Brain microvascular endothelial cell (primary cell): ENCODE measurements at regions not wholly inside any gene's neighbourhood (a gene's known extent, or its start where the extent isn't known, plus 50 kb on each side); places are given as distances from the start of the nearest gene placed in this dataset.

Experiments used
- DNase-seq: peaks from one replicate; pipeline ENCODE4 v3.0.0-alpha.2; 2020
- H3K27ac ChIP-seq: fragments of 250-450 bp; sonication (Bioruptor Pico); 2 replicates; pipeline ENCODE4 v1.5.1; 2020; ENCODE audit warnings: mild to moderate bottlenecking, moderate library complexity
- H3K27me3 ChIP-seq: fragments of 250-450 bp; sonication (Bioruptor Pico); replicated peaks from 2 replicates; pipeline ENCODE4 v1.5.1; 2020; ENCODE audit warnings: mild to moderate bottlenecking
- H3K36me3 ChIP-seq: fragments of 250-450 bp; sonication (Bioruptor Pico); replicated peaks from 2 replicates; pipeline ENCODE4 v1.5.1; 2020; ENCODE audit warnings: mild to moderate bottlenecking
- H3K4me3 ChIP-seq: 2 replicates; pipeline ENCODE4 v1.5.1; 2011; ENCODE audit warnings: low read depth, mild to moderate bottlenecking, control low read depth, low read length, moderate library complexity
- CTCF ChIP-seq: IDR thresholded peaks from 2 replicates; pipeline ENCODE4 v1.5.1; 2011; ENCODE audit warnings: low read depth, mild to moderate bottlenecking, moderate library complexity, low read length, control low read depth, inconsistent platforms; ENCODE audit errors: missing control alignments
- in situ Hi-C: cut with HindIII; loops from 2 replicates; pipeline ENCODE4 v1.10.0; 2017; ENCODE audit warnings: low sequenced_read_pairs, low pct_ligation_motif_present

GRCh38 chr1:238469146-238469631 is 578.5 kb upstream of the ZP4 start:
- Histone ChIP-seq H3K36me3 (peaks cover 7% of the 10 kb centered on the region), H3K4me3 (peak overlapping the region; percentile 31), H3K27ac (peak overlapping the region; percentile 40), H3K27me3 (no peaks in the 10 kb centered on the region)
- in situ Hi-C loops = loop anchor here (25.0 kb wide), 1 partner anchor 193 kb away; no protein-coding TSS in a partner anchor
- no peak for TF ChIP-seq CTCF
- peak; percentile 36 for DNase-seq

- in situ Hi-C loops = loop anchor here (25.0 kb wide), 1 partner anchor 194 kb away; no protein-coding TSS in a partner anchor
- Histone ChIP-seq H3K36me3 (peaks cover 7% of the 10 kb centered on the region), H3K4me3 (no peak overlapping the region), H3K27ac (no peak overlapping the region), H3K27me3 (no peaks in the 10 kb centered on the region)
- TF ChIP-seq CTCF = no peak
- DNase-seq = no peak
These were observed 577.3 kb upstream of the ZP4 start for GRCh38 chr1:238468068-238468467.

GRCh38 chr1:238466459-238466858 is 575.7 kb upstream of the ZP4 start:
- in situ Hi-C loops = loop anchor here (25.0 kb wide), 1 partner anchor 196 kb away; no protein-coding TSS in a partner anchor
- peak overlapping the region; percentile 37 for H3K27ac ChIP-seq
- H3K36me3 ChIP-seq = no peaks in the 10 kb centered on the region
- no peaks in the 10 kb centered on the region for H3K27me3 ChIP-seq
- no peak for DNase-seq
- TF ChIP-seq CTCF = no peak
- H3K4me3 ChIP-seq = no peak overlapping the region

GRCh38 chr1:238465449-238465848 is 574.7 kb upstream of the ZP4 start:
- no peaks in the 10 kb centered on the region for H3K36me3 ChIP-seq
- no peak for TF ChIP-seq CTCF
- DNase-seq = no peak

GRCh38 chr1:238458899-238459298 is 568.2 kb upstream of the ZP4 start:
- Histone ChIP-seq H3K27ac (no peak overlapping the region), H3K27me3 (no peaks in the 10 kb centered on the region), H3K4me3 (no peak overlapping the region), H3K36me3 (no peaks in the 10 kb centered on the region)
- DNase-seq = no peak
- TF ChIP-seq CTCF = no peak
- in situ Hi-C loops = loop anchor here (25.0 kb wide), 1 partner anchor 203 kb away; no protein-coding TSS in a partner anchor

More at GRCh38 chr1:238465449-238465848, 574.7 kb upstream of the ZP4 start:
- in situ Hi-C loops = loop anchor here (25.0 kb wide), 1 partner anchor 197 kb away; no protein-coding TSS in a partner anchor
- Histone ChIP-seq H3K27me3 (no peaks in the 10 kb centered on the region), H3K27ac (no peak overlapping the region), H3K4me3 (no peak overlapping the region)

- no peak overlapping the region for H3K4me3 ChIP-seq
- in situ Hi-C loops = loop anchor here (25.0 kb wide), 1 partner anchor 205 kb away; no protein-coding TSS in a partner anchor
- no peaks in the 10 kb centered on the region for H3K36me3 ChIP-seq
- H3K27me3 ChIP-seq = no peaks in the 10 kb centered on the region
- no peak for DNase-seq
- H3K27ac ChIP-seq = no peak overlapping the region
- TF ChIP-seq CTCF = no peak
These were observed 566.9 kb upstream of the ZP4 start for GRCh38 chr1:238457610-238458009.
